BJ (cell line): ENCODE measurements at regions not wholly inside any gene's neighbourhood (a gene's known extent, or its start where the extent isn't known, plus 50 kb on each side); places are given as distances from the start of the nearest gene placed in this dataset.

Source experiments
- CTCF ChIA-PET: fragments of 350-600 bp; formaldehyde crosslinking; extraction: SDS; loops from one replicate; lab custom pipeline; 2021; ENCODE audit warnings: antibody characterized with exemption, inconsistent platforms; lab: Yijun Ruan, JAX
- POLR2A ChIA-PET: fragments of 300-600 bp; sonication (Branson Sonifier 250); formaldehyde crosslinking; extraction: SDS; loops from one replicate; lab custom pipeline; 2021; ENCODE audit warnings: antibody characterized with exemption; lab: Charles Lee
- DNase-seq: peaks from one replicate; pipeline ENCODE4 v3.0.0-alpha.2; 2011; ENCODE audit warnings: low read depth
- H3K27me3 ChIP-seq: 2 replicates; pipeline ENCODE4 v1.6.0; 2011; ENCODE audit warnings: low read length; ENCODE audit not compliant: control insufficient read depth, insufficient read depth
- H3K36me3 ChIP-seq: 2 replicates; pipeline ENCODE4 v1.5.1; 2011; ENCODE audit warnings: low read length; ENCODE audit not compliant: control insufficient read depth, insufficient read depth
- H3K4me3 ChIP-seq: 2 replicates; pipeline ENCODE4 v1.5.1; 2011; ENCODE audit warnings: low read depth, mild to moderate bottlenecking, control low read depth, low read length
- CTCF ChIP-seq: IDR thresholded peaks from 2 replicates; pipeline ENCODE4 v1.5.1; 2011; ENCODE audit warnings: low read depth, mild to moderate bottlenecking, control low read depth, inconsistent platforms, low read length, moderate library complexity; ENCODE audit not compliant: insufficient read depth

GRCh38 chr5:159398936-159399335 is 68.6 kb upstream of the IL12B start:
- POLR2A ChIA-PET: no interaction called here
- no peak for TF ChIP-seq CTCF
- Histone ChIP-seq H3K4me3 (no peak overlapping the region), H3K27me3 (peaks cover 1% of the 10 kb centered on the region; the same call in 1 of the 2 replicates), H3K36me3 (no peaks in the 10 kb centered on the region)
- CTCF ChIA-PET: no interaction called here
- DNase-seq: no peak

- ChIA-PET POLR2A (no interaction called here), CTCF (interaction anchor here (1.1 kb wide), 1 partner anchor 24 kb away, joined by 4 read pairs; no protein-coding TSS in a partner anchor)
- no peak for DNase-seq
- no peak for TF ChIP-seq CTCF
- Histone ChIP-seq H3K4me3 (no peak overlapping the region), H3K27me3 (peaks cover 1% of the 10 kb centered on the region; the same call in 1 of the 2 replicates), H3K36me3 (no peaks in the 10 kb centered on the region)
Observed at GRCh38 chr5:159400476-159400875, 70.2 kb upstream of the IL12B start.

GRCh38 chr5:159402311-159402710 is 72.0 kb upstream of the IL12B start:
- TF ChIP-seq CTCF: no peak
- ChIA-PET CTCF (interaction anchor here (1.1 kb wide), 1 partner anchor 26 kb away, joined by 3 read pairs; no protein-coding TSS in a partner anchor), POLR2A (no interaction called here)
- Histone ChIP-seq H3K27me3 (peaks cover 1% of the 10 kb centered on the region; the same call in 1 of the 2 replicates), H3K36me3 (no peaks in the 10 kb centered on the region), H3K4me3 (no peak overlapping the region)
- DNase-seq: no peak

GRCh38 chr5:159402856-159403255 is 72.6 kb upstream of the IL12B start:
- no peak for TF ChIP-seq CTCF
- Histone ChIP-seq H3K36me3 (no peaks in the 10 kb centered on the region), H3K27me3 (peaks cover 1% of the 10 kb centered on the region; the same call in 1 of the 2 replicates), H3K4me3 (no peak overlapping the region)
- ChIA-PET POLR2A (no interaction called here), CTCF (interaction anchor here (1.1 kb wide), 1 partner anchor 27 kb away, joined by 3 read pairs; no protein-coding TSS in a partner anchor)
- DNase-seq: no peak

GRCh38 chr5:159403906-159404681 is 73.8 kb upstream of the IL12B start:
- no peak for DNase-seq
- CTCF ChIA-PET: no interaction called here
- no peak for TF ChIP-seq CTCF
- H3K4me3 ChIP-seq: no peak overlapping the region
- peaks cover 1% of the 10 kb centered on the region; the same call in 1 of the 2 replicates for H3K27me3 ChIP-seq
- POLR2A ChIA-PET: no interaction called here
- H3K36me3 ChIP-seq: no peaks in the 10 kb centered on the region
